ENCODE measurements at regions not wholly inside any gene's neighbourhood (a gene's known extent, or its start where the extent isn't known, plus 50 kb on each side); places are given as distances from the start of the nearest gene placed in this dataset.

DNA sequence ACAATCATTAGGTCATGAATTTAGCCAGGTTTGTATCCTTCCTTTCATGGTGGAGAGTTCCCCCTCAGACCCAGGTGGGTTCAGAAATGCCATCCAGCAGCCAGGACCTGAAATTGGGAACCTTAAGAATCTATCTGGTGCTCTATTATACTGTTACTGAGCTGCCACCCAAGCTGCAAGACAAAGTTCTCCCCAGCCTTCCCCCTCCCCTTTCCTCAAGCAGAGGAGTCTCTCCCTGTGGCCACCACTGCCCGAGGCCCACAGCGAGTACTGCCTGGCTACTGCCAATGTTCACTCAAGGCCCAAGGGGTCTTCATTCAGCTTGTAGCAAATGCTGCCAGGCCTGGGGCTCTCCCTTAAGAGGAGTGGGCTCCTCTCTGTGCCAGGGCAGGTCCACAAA is 133.8 kb downstream of the TMEM38B start:
- no peak for DNase-seq (ENCODE audit: low spot score)
- intact Hi-C loops (cut with DNase I), result no loop called here

DNA sequence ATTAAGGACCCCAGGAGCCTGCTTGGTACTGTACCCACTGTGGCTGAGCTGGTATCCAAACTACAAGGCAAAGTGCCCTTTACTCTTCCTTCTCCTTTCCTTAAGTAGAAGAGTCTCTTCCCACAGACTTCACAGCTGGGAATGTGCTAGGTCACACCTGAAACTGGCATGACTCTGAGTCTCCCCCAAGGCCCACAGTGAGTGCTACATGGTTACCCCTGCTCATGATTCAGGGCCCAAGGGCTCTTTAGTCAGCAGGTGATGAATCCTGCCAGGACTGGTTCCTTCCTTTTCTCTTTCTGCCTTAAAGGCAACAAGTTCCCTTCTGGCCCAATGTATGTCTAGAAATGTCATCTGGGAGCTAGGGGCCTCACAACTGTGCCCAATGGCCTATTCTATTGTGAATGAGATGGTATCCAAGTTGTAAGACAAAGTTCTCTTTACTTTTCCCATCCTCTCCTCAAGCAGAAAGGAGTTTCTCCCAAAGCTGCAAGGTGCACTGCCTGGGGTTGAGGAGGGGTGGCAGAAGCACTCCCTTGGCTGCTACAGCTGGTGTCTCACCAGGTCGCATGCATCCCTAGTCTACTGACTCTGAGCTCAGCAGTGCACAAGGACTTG is 134.4 kb downstream of the TMEM38B start:
- DNase-seq (ENCODE audit: low spot score), result no peak
- intact Hi-C loops (cut with DNase I), result no loop called here

DNA sequence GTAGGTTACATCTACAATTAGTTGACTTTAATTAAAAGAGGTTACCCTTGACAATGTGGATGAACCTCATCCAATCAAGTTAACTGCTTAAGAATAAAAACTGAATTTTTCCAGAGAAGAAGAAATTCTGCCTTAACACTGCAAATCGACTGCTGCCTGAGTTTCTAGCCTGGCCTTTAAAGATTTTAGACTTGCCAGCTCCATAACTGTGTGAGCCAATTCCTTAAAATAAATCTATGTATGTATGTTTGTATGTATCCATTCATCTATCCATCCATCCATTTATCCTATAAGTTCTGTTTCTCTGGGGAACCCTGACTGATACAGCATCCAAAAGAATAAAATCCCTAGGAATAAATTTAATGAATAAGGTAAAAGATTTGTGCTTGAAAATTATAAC is 136.1 kb downstream of the TMEM38B start:
- no peak for DNase-seq (ENCODE audit: low spot score)
- intact Hi-C loops (cut with DNase I), result no loop called here

DNA sequence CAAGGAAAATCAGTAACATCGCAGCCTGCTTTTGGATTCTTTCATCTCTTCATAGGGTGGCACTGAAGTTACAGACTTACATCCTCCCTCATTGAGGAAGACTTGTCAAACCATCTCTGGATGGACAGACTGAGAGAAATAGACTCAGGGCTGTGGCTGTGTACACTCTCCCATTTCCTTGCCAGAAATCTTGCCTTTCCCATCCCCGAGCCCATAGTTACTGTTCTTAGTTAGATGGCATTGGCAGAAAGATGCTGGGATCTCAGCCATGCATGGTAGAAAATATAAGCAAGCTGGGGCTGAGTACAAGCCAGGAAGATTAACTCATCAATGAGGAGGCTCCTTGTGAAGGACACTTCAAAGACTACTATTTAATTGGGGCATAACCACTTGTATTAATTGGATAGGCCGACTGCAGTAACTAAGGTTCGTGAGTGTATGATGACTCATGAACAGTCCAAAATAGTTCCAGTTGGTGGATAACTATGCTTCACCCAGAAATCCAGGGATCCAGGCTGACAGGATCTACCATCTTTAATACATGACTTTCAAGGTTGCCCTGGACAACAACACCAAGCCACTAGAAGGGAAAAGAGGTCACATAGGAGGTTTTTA is 137.9 kb downstream of the TMEM38B start:
- intact Hi-C loops (cut with DNase I), result no loop called here
- DNase-seq (ENCODE audit: low spot score), result no peak

GRCh38 chr9:105833271-105833975 is 139.1 kb downstream of the TMEM38B start:
- intact Hi-C loops (cut with DNase I), result no loop called here

DNA sequence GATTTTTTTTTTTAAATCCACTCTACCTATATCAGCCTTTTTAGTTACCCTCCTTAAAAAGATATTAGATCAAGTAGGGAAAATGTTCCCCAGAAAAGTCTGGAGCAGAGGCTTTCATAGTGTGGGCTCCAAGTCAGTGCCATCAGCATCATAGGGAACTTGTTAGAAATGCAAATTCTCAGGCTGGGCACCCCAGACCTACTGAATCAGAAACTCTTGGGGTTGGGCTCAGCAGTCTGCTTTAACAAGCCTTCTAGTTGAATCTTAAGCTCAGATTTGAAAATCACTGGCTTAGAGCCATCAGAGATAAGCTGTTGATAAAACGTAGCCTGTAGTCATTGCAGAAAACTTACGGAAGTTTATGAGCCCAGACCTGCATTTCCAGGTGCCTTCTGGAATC is 140.1 kb downstream of the TMEM38B start:
- DNase-seq (ENCODE audit: low spot score), result no peak
- intact Hi-C loops (cut with DNase I), result no loop called here

More at GRCh38 chr9:105833271-105833975, 139.1 kb downstream of the TMEM38B start:
- no peak for DNase-seq (ENCODE audit: low spot score)

DNA sequence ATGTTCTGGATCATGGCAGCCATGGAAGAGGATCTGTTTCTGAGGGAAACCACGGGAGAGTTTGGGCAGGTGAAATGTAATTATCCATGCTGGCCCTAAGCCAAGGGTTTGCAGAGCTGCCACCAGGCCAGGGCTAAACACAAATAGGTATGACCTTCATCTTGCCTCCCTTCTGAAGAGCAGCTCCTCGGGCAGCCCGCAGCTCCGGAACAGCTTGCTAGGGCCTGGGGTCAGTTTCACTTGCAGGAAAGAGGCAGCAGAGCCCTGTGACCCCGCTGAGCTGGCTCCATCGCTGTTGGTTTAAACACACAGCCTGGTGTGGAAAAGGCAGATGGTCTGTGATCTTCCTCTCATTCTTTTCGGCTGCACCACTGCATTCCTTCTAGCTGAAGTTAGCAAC is 141.4 kb downstream of the TMEM38B start:
- intact Hi-C loops (cut with DNase I), result no loop called here
- no peak for DNase-seq (ENCODE audit: low spot score)

- intact Hi-C loops (cut with DNase I), result no loop called here
- no peak for DNase-seq (ENCODE audit: low spot score)
These were observed 142.8 kb downstream of the TMEM38B start for GRCh38 chr9:105836936-105837660.

DNA sequence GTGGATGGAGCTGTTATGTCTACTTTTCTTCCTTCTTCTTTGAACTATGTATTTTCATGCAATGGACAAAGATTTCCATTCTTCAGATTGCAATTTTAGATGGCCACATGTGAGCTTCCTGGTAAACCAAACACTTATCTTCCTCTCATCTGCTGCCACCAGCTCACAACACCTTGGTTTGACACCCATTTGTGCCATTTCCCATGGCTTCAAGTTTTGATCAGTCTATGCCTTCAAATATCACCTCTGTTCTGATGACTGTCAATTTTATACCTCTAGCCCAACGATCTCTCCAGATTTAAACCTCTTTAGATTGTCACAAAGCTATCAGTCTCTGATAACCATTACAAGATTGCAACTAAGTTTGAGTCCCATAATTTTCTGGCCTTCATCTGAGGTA is 147.2 kb downstream of the TMEM38B start:
- no peak for DNase-seq (ENCODE audit: low spot score)
- intact Hi-C loops (cut with DNase I), result no loop called here

GRCh38 chr9:105842023-105842644 is 147.8 kb downstream of the TMEM38B start:
- intact Hi-C loops (cut with DNase I), result no loop called here
- DNase-seq (ENCODE audit: low spot score), result no peak

- intact Hi-C loops (cut with DNase I), result no loop called here
- DNase-seq (ENCODE audit: low spot score), result no peak
These were observed 152.5 kb downstream of the TMEM38B start for GRCh38 chr9:105846825-105847224.

GRCh38 chr9:105850852-105851500 is 156.6 kb downstream of the TMEM38B start:
- intact Hi-C loops (cut with DNase I), result no loop called here
- no peak for DNase-seq (ENCODE audit: low spot score)

GRCh38 chr9:105854026-105854782 is 159.9 kb downstream of the TMEM38B start:
- no peak for DNase-seq (ENCODE audit: low spot score)
- intact Hi-C loops (cut with DNase I), result no loop called here

GRCh38 chr9:105854783-105855724 is 160.7 kb downstream of the TMEM38B start:
- intact Hi-C loops (cut with DNase I), result no loop called here
- DNase-seq (ENCODE audit: low spot score), result no peak

GRCh38 chr9:105855987-105856386 is 161.6 kb downstream of the TMEM38B start:
- intact Hi-C loops (cut with DNase I), result no loop called here
- DNase-seq (ENCODE audit: low spot score), result no peak

DNA sequence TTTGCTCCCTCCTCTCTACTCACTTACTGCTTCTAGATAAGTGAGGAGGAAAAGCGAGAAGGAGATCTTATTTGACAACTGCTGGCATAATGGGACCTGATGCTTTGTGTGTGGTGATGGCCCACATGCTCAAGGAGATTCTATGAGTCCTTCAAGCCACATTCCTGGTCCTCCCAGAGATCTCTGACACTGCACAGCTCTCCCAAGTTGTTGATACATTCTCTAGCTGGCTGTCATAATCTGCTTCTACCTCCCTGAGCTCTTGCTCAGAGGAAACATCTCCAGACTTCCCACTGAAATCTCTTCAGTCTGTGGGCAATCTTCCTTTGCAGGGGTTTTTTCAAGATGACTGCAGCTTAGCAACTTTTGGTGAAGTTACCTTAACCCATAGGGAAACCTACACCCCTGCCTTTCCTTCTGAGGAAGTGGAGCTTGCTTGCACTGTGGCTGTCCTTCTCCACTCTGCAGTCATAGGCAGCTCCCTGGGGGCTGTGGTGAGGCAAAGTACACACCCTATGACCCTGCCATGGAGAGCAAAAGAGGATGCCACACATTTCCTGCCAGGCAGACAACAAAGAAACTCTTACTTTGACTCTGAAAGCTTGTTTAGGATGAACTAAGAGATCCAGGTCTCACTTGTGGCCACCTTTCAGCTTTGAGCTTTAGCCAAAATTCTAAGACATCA is 163.8 kb downstream of the TMEM38B start:
- DNase-seq (ENCODE audit: low spot score), result no peak

DNA sequence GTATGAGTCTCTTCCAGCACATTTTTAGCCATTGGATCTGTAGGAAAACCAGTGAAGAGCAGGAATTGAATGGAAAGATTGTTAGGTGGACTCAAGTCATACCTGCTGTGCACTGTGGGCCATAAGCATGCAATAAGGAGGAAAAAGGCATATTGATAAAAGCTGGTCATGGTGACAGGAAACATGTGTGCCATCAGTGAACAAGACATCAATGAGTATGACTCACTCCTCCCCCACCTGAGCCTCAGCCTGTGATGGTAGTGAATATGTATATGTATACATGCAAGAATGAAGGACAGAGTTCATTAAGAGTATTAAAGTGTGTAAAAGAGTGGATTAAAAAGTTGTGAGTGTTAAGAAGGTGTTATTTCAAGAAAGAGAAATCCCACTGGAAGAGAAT is 164.5 kb downstream of the TMEM38B start:
- intact Hi-C loops (cut with DNase I), result no loop called here

More for the DNA sequence above, 163.8 kb downstream of the TMEM38B start:
- intact Hi-C loops (cut with DNase I), result no loop called here

More for the DNA sequence above, 164.5 kb downstream of the TMEM38B start:
- DNase-seq (ENCODE audit: low spot score), result no peak
